Transverse colon (tissue), 4 donors: ENCODE measurements at regions not wholly inside any gene's neighbourhood (a gene's known extent, or its start where the extent isn't known, plus 50 kb on each side); places are given as distances from the start of the nearest gene placed in this dataset.

ENCODE experiments used
- CTCF ChIP-seq, 5 experiments: fragments of 200-600 bp in 3 of 5; fragments of 450-650 bp in 2 of 5; sonication (generic) in 3 of 5; IDR thresholded peaks; 1 replicate in 2 of 5; 2 replicates in 3 of 5; pipeline ENCODE4 v1.5.1; 2016 to 2017; ENCODE audit warnings: antibody characterized with exemption in 5 of 5, inconsistent platforms in 3 of 5, mild to moderate bottlenecking in 2 of 5, moderate library complexity in 1 of 5
- EP300 ChIP-seq: sonication (generic); formaldehyde crosslinking; IDR thresholded peaks from one replicate; pipeline ENCODE4 v1.6.1; 2017; ENCODE audit warnings: antibody characterized with exemption, low read depth
- POLR2AphosphoS5 ChIP-seq, 3 donors: sonication (generic); formaldehyde crosslinking; IDR thresholded peaks; one replicate each; pipeline ENCODE4 v1.6.1; 2016; ENCODE audit warnings: antibody characterized with exemption in 3 of 3

GRCh38 chr1:8078176-8078671 lies 52.1 kb upstream of the ERRFI1 start:
- TF ChIP-seq CTCF (IDR thresholded peaks at IDR 0.05), result no peak
- no peak for TF ChIP-seq POLR2AphosphoS5 (IDR thresholded peaks at IDR 0.05)
- TF ChIP-seq EP300, result no peak
